SH-SY5Y (cell line): ENCODE measurements at regions not wholly inside any gene's neighbourhood (a gene's known extent, or its start where the extent isn't known, plus 50 kb on each side); places are given as distances from the start of the nearest gene placed in this dataset.

Experiments
- GATA2 ChIP-seq: IDR thresholded peaks from 2 replicates; pipeline ENCODE4 v1.6.1; 2011; ENCODE audit warnings: mild to moderate bottlenecking, low read depth, low read length
- GATA3 ChIP-seq: IDR thresholded peaks from 2 replicates; pipeline ENCODE4 v1.6.1; 2011; ENCODE audit warnings: low read depth, mild to moderate bottlenecking, low read length, moderate library complexity

- TF ChIP-seq GATA3 = no peak
- no peak for TF ChIP-seq GATA2
Measured at GRCh38 chr11:134740590-134741261, 328.7 kb upstream of the B3GAT1 start.

- no peak for TF ChIP-seq GATA3
- no peak for TF ChIP-seq GATA2
Measured at GRCh38 chr11:134739136-134739535, 327.1 kb upstream of the B3GAT1 start.

- no peak for TF ChIP-seq GATA2
Measured at GRCh38 chr11:134738581-134738980, 326.5 kb upstream of the B3GAT1 start.

- TF ChIP-seq GATA3 (no peak), GATA2 (no peak)
Measured at GRCh38 chr11:134737563-134738510, 325.8 kb upstream of the B3GAT1 start.

- TF ChIP-seq GATA3 = no peak
- no peak for TF ChIP-seq GATA2
Measured at GRCh38 chr11:134736251-134736947, 324.4 kb upstream of the B3GAT1 start.

- no peak for TF ChIP-seq GATA2
- TF ChIP-seq GATA3 = no peak
Measured at GRCh38 chr11:134734894-134735293, 322.9 kb upstream of the B3GAT1 start.

- no peak for TF ChIP-seq GATA2
- TF ChIP-seq GATA3 = no peak
Measured at GRCh38 chr11:134734141-134734845, 322.3 kb upstream of the B3GAT1 start.

GRCh38 chr11:134733646-134734045 lies 321.6 kb upstream of the B3GAT1 start:
- TF ChIP-seq GATA2 (no peak), GATA3 (no peak)

GRCh38 chr11:134731213-134731961 lies 319.3 kb upstream of the B3GAT1 start:
- TF ChIP-seq GATA2 (no peak), GATA3 (no peak)

- no peak for TF ChIP-seq GATA2
- TF ChIP-seq GATA3 = no peak
Measured at GRCh38 chr11:134730561-134731212, 318.6 kb upstream of the B3GAT1 start.

- TF ChIP-seq GATA3 (no peak), GATA2 (no peak)
Measured at GRCh38 chr11:134730101-134730500, 318.1 kb upstream of the B3GAT1 start.

- TF ChIP-seq GATA2 = no peak
- no peak for TF ChIP-seq GATA3
Measured at GRCh38 chr11:134728186-134728585, 316.1 kb upstream of the B3GAT1 start.

- TF ChIP-seq GATA2 (no peak), GATA3 (no peak)
Measured at GRCh38 chr11:134727636-134728035, 315.6 kb upstream of the B3GAT1 start.

GRCh38 chr11:134727204-134727603 lies 315.2 kb upstream of the B3GAT1 start:
- TF ChIP-seq GATA2 (no peak), GATA3 (no peak)
